NCI-H446 (cell line): ENCODE measurements at regions not wholly inside any gene's neighbourhood (a gene's known extent, or its start where the extent isn't known, plus 50 kb on each side); places are given as distances from the start of the nearest gene placed in this dataset.
"Not testable (repeated sequence)": the region's sequence is repeated elsewhere in the genome, so short reads cannot be mapped to it uniquely, and the experiment has no call there.

Source experiments
- DNase-seq, 2 experiments: peaks; one replicate each; lab custom pipeline; 2025; lab: John Stamatoyannopoulos, UW

DNA sequence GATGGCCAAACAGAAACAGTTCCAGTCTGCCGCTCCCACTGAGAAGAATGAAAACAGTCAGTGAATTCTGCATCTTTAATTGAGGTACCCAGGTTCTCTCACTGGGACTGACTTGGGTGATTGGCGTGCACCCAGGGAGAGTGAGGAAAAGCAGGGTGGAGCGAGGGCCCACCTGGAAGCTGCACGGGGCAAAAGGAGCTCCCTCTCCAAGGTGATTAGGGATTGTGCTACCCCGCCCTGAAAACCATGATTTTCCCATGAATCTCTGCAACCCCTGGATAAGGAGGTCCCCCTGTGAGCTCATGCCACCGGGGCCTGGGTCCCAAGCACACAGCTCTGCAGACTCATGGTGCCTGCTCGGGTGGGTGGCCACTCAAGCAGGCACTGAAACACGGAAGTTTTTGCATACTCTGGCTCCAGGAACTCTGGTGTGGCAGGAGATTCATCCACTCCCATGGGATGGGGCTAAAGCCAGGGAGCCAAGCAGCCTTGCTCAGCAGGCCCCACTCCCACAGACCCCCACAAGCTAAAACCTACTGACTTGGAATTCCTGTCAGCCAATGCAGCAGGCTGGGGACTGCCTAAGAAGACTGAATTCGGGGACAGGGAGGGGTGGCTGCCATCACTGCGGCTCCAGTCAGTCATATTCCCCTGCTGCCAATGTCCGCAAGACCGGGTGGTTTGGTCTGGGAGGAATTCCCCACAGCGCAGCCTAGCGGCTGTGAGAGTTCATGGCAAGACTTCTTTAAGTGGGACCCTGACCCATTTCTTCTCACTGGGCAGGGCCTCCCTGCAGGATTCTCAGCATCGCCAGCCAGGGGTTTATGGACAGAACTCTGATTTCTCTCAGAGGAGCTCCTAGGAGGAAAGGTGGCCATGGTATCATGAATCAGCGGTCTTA is 652.2 kb upstream of the RGMB start:
- no peak for DNase-seq

DNA sequence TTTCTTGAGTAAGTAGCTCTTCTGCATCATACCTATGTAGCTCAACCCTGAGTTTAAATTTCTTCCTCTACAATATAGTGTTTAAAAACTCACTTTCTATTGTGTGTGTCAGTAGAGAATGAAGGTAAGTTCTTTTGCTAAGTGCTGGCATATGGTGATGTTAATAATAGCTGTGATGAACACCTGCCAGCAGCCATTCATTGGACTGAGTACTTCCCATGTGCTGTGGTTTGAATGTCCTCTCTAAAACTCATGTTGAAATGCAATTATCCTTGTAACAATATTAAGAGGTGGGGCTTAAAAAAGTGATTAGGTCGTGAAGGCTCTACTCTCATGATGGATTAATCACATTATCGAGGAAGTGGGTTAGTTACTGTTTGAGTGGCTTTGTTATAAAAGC is 645.2 kb upstream of the RGMB start:
- no peak for DNase-seq

DNA sequence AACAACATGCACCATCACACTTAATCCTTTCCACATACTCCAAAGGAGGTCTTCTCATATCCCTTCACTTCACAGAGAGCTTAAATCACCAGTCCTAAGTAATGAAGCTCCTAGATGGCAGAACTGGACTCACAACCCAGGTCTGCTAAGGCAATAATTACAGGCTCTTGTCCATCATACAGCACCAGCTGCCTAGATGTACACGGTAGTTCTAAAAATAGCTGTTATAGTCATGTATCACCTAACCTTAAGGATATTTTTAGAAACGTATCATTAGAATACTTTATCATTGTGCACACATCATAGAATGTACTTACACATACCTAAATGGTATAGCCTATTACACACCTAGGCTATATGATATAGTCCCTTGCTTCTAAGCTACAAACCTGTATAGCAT is 644.6 kb upstream of the RGMB start:
- no peak for DNase-seq

DNA sequence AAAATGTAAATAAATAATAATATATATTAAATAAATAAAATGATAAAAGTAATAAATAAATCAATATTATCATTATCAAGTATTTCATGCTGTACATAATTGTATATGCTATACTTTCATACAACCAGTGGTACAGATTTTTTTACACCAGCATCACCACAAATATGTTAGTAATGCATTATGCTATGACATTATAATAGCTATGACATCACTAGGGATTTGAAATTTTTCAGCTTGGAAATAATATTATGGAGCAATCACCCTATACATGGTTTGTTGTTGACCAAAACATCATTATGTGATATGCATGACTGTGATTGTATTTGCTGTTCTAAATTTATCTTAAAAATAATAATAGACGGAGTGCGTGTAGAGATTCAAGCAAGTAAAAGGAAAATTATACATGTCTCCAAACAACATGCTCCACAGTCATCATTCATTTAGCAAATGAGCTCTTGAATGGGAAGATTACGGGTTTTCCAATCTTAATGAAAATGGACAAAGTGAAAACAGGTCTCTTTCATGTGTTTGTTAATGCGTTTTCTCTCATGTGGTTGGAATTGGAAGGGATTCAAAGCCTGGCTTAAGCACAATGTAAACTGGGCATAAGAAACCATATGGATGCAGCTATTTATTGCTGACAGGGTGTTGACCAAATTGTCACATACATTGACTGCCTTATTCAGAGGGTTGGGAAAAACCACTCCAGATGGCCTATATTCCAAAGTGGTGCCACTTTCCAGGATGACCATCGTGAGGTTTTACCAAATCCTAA is 643.0 kb upstream of the RGMB start:
- DNase-seq = peak in 1 of 2 experiments; percentile 12

DNA sequence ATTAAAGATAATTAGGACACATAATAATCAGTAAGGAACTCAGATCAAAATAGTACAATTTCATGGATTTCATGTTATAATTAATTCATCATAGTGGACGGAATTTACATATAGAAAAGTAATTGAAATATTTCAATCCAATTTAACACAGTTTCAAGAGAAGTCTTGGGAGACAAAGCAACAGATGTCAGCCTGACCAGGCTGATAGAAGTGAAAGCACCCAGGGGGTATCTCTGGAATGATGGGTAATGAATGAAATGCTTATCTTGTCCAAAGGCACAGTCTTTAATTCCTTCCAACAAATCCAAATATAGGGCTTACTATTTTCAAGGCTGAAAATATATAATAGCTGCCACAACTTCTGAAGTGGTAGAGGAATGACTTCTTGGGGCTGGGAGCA is 629.3 kb upstream of the RGMB start:
- DNase-seq = no peak

DNA sequence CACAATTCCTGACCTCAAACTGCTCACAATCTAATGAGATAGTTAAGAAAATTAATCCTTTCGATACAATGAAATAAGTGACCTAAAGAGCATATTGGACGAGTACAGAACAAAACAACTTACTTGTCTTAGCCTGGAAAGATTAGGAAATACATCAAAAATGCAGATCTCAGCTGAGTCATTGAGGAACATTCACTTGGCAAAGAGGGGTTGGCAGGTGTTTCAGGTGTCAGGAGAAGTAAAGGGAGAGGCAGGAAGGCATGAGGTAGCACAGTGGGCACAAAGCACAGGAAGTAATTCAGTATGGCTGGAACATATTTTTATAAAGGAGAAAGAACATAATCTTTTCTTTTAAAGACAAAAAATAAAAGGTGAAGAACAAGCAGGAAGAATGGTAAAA is 628.8 kb upstream of the RGMB start:
- no peak for DNase-seq

DNA sequence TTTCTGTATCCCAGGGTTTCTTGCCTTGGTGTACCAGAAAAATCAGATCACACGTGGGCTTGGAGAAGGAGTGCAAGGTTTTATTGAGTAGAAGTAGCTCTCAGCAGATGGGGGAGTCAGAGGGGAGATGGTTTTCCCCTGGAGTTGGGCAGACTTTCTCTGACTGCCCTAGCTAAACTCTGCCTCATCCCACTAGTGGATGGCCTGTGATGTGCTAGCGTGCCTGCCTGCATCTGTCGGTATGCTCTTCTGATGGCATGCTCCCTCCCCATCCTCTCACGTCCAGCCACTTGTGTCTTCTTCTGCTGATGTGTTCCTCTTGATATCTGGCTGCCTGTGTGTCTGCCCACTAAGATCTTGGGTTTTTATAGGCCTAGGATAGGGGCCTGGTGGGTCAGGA is 616.1 kb upstream of the RGMB start:
- no peak for DNase-seq

DNA sequence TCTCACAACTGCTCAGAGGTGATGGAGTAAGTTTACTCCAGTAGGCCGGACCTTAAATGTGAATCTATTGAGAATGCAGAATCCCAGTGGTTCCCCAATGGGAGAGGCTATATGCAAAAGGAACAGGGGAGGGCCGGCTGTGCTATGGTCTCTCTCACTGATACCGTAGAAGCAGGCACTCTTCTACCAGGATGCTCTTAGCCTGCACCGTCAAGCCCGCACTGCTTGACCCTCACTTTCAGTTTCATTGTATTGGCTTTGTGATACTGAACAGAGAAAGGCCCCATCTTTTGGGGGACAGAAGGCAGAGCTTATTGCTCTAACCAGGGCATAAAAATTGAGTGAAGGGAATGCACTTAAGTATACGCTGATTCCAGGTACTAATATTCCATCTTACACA is 615.0 kb upstream of the RGMB start:
- DNase-seq = no peak

DNA sequence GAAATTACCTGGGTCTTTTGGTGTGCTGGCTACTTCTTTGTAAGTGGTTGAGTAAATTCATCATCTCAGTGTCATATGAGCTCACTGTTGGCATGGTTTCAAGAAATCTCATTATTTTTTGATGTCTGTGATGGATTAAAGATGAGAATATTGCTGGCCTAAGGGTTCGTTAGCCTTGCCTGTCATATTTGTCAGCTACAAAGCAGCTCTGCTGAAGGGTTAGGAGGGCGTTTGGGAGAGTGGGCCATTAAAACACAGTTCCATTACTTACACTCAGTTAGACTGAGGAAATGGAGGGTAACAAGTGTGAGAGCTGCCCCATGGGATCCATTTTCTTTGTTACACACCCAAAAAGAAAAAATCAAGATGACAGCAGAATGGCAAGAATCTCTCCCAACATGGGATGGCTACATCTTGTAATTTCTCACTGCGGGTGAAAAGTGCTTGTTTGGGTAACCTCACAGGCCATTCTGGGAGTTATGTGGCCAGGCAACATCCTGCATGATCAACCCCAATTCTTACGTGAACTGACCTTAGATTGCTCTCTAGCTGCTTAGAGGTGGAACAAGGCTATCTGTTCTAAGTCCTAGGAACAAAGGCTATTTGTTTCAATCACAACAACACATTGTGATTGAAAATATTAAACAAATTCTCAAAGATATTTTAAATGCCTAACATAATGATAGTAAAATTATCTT is 609.5 kb upstream of the RGMB start:
- DNase-seq = no peak

DNA sequence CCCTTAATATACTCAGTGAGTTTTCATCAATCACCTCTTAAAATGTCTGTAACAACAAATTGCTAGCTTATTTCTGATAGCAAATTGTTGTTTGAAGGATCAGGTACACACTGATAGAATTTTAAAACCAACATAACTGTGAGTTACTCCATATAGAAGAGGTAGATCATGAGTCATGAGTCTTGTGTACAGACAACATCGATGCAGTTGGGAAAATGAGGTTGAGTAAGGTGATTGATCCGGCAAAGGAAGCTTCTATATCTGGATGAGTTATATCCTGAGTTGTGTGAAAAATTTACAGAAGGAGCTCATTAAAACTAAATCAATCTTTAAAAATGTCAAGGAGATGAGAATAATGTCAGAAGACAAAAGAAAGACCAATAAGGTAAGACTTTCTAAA is 604.6 kb upstream of the RGMB start:
- DNase-seq = no peak

DNA sequence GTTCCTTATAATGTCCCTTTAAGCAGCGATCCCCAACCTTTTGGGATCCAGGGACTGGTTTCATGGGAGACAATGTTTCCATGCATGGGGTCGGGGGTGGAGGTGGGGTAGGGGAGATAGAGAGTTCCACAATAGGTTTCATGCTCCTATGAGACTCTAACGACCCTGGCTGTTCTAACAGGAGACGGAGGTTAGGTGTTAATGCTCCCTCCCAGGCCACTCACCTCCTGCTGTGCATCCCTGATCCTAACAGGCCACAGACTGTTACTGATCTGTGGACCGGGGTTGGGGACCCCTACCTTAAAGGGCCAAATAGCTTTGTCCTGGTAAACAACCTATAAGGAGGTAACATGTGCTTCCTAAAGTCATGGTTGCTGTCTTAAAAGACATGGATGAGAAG is 602.5 kb upstream of the RGMB start:
- no peak for DNase-seq

DNA sequence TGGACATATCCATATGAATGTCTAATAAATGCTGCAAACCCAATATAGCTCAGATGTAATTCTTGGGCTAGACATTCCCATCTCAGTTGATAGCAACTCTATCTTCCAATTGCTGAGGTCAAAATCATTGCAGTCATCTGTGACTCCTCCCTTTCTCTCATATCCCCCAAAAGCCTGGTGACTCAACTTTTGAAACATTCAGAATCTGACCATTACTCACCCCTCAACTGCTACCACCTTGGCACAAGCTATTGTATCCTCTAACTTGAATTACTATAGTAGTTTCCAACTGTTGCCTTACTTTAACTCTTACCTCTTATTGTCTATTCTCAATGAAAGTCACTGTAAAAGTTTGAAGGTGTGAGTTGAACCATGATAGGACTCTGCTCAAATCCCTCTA is 600.1 kb upstream of the RGMB start:
- DNase-seq = no peak

DNA sequence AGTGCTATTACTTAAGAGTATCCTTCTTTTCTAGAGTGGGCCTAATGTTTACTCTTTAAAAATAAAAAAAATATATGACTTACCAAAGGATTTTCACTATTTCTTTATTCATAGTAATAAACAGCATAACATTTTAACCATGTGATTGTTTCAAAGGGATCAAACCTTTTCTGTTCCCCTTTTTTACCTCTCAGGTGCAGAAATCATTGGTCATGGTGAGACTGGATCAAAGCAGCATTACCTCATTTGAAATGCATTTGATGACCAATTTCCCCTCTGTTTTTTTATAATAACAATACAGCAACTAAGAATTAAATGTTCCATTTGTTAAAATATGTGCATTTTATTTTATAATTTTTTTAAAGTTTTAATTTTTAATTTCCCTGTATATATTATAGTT is 598.0 kb upstream of the RGMB start:
- no peak for DNase-seq

DNA sequence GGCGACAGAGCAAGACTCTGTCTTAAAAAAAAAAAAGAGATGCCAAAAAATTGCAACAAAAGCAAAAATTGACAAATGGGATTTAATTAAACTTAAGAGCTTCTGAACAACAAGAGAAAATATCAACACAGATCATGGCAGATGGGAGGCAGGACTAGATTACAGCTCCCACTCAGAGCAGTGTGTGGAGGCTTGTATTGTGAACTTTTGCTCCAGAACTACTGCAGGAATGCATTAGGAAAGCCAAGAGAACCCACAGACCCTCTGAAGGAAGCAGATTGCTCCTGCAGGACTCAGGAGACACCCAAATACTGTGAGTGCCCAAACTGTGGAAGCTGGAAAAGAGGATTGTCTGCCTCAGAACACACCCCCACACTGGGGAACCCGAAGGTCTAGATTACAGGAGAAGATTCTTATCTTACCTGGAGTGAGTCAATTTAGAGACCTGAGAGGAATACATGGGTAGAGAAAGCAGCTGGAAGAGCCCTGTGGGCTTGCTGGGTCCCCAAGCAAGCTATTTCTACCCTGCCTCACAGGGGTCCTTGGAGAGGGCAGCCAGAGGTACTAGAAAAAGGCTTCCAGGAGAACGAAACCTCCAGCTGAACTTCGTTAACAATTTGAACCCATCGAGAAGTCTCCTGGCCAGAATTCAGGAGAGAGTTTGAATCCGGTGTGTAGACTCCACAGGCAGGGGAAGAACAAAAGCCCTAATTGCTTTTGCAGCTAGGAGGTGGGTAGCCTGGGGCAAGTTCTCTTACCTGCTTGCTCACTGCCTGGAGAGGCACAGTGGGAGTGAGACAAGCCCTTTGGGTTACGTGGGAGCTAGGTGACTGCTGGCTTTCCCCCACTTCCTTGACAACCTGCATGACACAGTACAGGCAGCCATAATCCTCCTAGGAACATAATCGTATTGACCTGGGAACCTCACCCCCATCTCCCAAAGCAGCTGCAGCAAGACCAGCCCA is 593.4 kb upstream of the RGMB start:
- no peak for DNase-seq

DNA sequence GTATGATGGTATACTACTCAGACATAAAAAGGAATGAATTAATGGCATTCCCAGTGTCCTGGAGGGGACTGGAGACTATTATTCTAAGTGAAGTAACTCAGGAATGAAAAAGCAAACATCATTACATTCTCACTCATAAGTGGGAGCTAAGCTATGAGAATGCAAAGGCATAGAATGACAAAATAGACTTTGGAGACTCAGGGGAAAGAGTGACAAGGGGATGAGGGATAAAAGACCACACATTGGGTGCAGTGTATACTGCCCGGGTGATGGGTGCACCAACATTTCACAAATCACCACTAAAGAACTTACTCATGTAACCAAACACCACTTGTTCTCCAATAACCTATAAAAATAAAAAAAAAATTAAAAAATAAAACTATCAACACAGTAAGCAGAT is 587.3 kb upstream of the RGMB start:
- no peak for DNase-seq

DNA sequence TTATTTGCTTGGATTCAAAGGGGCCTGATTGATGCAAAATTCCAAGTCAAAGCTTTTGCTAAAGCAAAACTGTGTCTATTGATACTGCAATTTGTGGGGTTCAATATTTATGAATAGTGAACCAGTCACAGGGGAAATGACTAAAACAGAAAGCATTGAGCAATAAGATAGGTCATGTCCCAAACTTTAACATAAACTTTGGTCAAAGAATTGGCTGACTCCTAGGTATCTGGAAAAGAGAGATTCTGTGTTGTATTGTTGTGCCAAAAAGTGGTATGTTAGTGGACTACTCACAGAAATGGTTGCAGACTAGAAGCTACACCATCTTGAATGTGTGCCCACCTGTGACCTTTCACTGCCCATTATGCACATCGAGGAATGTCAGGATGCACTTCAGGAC is 585.5 kb upstream of the RGMB start:
- DNase-seq = no peak

DNA sequence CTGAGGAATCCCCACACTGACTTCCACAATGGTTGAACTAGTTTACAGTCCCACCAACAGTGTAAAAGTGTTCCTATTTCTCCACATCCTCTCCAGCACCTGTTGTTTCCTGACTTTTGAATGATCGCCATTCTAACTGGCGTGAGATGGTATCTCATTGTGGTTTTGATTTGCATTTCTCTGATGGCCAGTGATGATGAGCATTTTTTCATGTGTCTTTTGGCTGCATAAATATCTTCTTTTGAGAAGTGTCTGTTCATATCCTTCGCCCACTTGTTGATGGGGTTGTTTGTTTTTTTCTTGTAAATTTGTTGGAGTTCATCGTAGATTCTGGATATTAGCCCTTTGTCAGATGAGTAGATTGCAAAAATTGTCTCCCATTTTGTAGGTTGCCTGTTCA is 583.1 kb upstream of the RGMB start:
- DNase-seq = not testable (repeated sequence)

DNA sequence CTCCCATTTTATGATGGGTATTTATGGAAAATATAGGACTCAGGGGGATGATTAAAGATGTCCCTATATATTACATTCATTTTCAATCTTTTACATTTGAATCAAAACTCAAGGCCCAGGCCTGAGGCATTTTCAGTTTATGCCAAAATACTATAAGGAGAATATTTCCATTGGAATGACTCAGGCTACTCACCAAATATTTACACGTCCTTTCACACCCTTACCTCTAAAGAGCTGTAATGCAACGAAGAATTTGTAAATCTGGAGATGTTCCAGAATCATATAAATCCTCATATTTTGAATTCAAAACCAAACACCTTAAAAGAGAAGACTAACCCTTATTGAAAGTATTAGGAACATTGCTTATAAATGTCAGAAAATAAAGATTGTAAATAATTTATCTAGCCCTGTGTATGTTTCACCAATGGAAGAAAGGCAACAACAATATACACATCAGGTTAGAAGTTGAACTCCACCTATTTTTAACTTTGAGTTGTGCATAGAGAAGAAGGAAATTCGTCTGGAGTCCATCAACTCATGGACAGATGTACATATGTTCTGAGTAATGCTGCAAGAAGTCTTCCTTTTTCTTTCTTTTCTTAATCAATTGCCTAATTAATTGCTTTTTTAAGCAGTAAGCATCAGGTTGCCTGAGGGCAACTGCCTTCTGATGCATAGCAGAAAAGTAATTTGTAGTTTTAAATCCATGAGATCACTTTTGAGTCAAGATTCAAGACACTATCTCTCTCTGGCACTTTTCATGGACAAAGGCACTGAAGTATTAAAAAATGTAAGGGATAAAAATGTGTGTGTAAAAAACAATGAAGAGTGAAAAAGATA is 579.3 kb upstream of the RGMB start:
- no peak for DNase-seq

DNA sequence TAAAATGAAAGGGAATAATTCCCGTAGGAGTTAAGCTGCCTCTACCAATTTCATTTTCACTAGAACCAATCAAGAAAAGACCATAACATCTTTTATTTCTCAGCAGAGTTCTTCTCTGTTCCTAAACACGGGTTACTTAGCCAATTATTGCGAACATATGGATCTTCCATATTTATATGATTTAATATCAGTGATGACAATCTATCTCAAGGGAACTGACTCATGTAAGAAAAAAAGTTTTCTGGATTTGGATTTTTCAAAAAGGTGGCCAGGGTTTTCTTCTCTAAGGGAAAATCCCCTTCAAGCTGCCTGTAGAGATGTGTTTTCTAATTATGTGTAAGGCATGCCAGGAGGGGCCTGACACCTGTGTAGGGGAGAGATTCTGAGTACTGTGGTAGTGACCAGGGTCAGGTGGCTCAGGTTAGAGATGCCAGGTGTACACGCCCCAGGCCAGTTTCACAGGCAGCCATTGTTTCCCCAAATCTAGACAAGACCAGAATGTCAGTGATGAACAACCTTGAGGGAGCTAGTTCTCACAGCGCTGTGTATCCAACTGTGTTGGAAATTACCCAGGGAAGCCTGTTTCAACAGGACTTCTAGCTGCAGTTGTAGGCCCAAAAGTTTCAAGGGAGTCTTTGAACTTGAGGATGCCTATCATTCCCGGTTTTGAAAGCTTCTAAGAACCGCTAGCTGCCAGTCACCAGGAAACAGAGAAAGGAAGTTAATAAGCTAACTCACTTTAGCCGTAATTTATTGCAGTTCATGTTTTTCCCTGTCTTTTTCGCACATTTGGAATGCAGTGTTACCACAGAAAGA is 572.5 kb upstream of the RGMB start:
- no peak for DNase-seq

DNA sequence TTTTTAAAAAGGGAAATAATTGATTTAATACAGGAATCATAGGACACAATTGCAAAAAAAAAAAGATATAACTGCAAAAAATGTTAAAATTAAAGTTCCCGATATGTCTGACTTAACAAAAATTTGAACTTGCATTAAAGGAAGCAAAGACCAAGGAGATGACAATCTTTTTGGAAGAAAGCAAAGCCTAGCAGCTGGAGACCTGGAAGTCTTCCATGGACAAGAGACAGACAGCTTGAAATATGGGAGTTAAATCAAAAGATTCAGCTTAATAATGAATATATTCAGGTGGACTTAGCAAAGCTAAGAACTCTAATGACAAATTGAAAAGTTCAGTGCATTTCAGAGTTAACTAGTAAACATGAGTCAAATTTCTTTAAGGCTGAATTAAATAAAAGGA is 568.7 kb upstream of the RGMB start:
- peak in 1 of 2 experiments; percentile 19 for DNase-seq
